HFFc6 (cell line): ENCODE measurements at regions not wholly inside any gene's neighbourhood (a gene's known extent, or its start where the extent isn't known, plus 50 kb on each side); places are given as distances from the start of the nearest gene placed in this dataset.

Experiments
- DNase-seq: peaks from one replicate; pipeline ENCODE4 v3.0.0-alpha.2; 2018
- H3K27ac Mint-ChIP-seq: 2 replicates; pipeline ENCODE4 v1.8.0; 2020; ENCODE audit warnings: mild to moderate bottlenecking, mixed read lengths
- H3K27me3 Mint-ChIP-seq: 2 replicates; pipeline ENCODE4 v1.8.0; 2021; ENCODE audit warnings: mild to moderate bottlenecking, moderate library complexity, mixed read lengths; ENCODE audit not compliant: insufficient read depth
- H3K36me3 Mint-ChIP-seq: 2 replicates; pipeline ENCODE4 v1.8.0; 2021; ENCODE audit warnings: low read depth, mixed read lengths
- H3K4me1 Mint-ChIP-seq: 2 replicates; pipeline ENCODE4 v1.8.0; 2020; ENCODE audit warnings: low read depth, mixed read lengths
- H3K4me3 Mint-ChIP-seq: 2 replicates; pipeline ENCODE4 v1.8.0; 2020; ENCODE audit warnings: mild to moderate bottlenecking, moderate library complexity, mixed read lengths
- H3K9me3 Mint-ChIP-seq: 2 replicates; pipeline ENCODE4 v1.8.0; 2020; ENCODE audit warnings: mild to moderate bottlenecking, mixed read lengths
- CTCF ChIP-seq: fragments of 200-600 bp; sonication (generic); IDR thresholded peaks from 2 replicates; pipeline ENCODE4 v1.5.0; 2021; ENCODE audit warnings: antibody characterized with exemption, mild to moderate bottlenecking

- no peak overlapping the region for H3K4me3 Mint-ChIP-seq
- DNase-seq, result no peak
- no peak for TF ChIP-seq CTCF
Observed at GRCh38 chr11:19409307-19409706, 168.6 kb upstream of the E2F8 start.

GRCh38 chr11:19407677-19408270 is 167.0 kb upstream of the E2F8 start:
- no peak overlapping the region for H3K4me3 Mint-ChIP-seq
- H3K27me3 Mint-ChIP-seq, result peaks cover 52% of the 10 kb centered on the region
- no peak for TF ChIP-seq CTCF
- H3K36me3 Mint-ChIP-seq, result no peaks in the 10 kb centered on the region
- H3K4me1 Mint-ChIP-seq, result no peaks in the 10 kb centered on the region
- DNase-seq, result no peak
- no peaks in the 10 kb centered on the region for H3K9me3 Mint-ChIP-seq
- no peak overlapping the region for H3K27ac Mint-ChIP-seq

More at GRCh38 chr11:19409307-19409706, 168.6 kb upstream of the E2F8 start:
- no peaks in the 10 kb centered on the region for H3K4me1 Mint-ChIP-seq
- no peaks in the 10 kb centered on the region; the same call in 1 of the 2 replicates for H3K9me3 Mint-ChIP-seq
- no peaks in the 10 kb centered on the region for H3K36me3 Mint-ChIP-seq
- H3K27ac Mint-ChIP-seq, result no peak overlapping the region
- H3K27me3 Mint-ChIP-seq, result peaks cover 50% of the 10 kb centered on the region

GRCh38 chr11:19405966-19406365 is 165.2 kb upstream of the E2F8 start:
- H3K27me3 Mint-ChIP-seq, result peaks cover 56% of the 10 kb centered on the region
- H3K4me1 Mint-ChIP-seq, result no peaks in the 10 kb centered on the region
- H3K9me3 Mint-ChIP-seq, result no peaks in the 10 kb centered on the region
- no peaks in the 10 kb centered on the region for H3K36me3 Mint-ChIP-seq
- DNase-seq, result no peak
- no peak overlapping the region for H3K27ac Mint-ChIP-seq
- TF ChIP-seq CTCF, result no peak
- no peak overlapping the region for H3K4me3 Mint-ChIP-seq

GRCh38 chr11:19404787-19405186 is 164.0 kb upstream of the E2F8 start:
- Mint-ChIP-seq H3K27me3 (peaks cover 48% of the 10 kb centered on the region), H3K27ac (no peak overlapping the region), H3K36me3 (no peaks in the 10 kb centered on the region), H3K4me1 (no peaks in the 10 kb centered on the region), H3K4me3 (no peak overlapping the region), H3K9me3 (no peaks in the 10 kb centered on the region)
- TF ChIP-seq CTCF, result no peak
- no peak for DNase-seq

GRCh38 chr11:19403196-19403895 is 162.6 kb upstream of the E2F8 start:
- Mint-ChIP-seq H3K36me3 (no peaks in the 10 kb centered on the region), H3K4me1 (no peaks in the 10 kb centered on the region), H3K4me3 (no peak overlapping the region), H3K27ac (no peak overlapping the region), H3K9me3 (no peaks in the 10 kb centered on the region), H3K27me3 (peaks cover 40% of the 10 kb centered on the region)
- DNase-seq, result no peak
- TF ChIP-seq CTCF, result no peak
